ENCODE measurements at regions not wholly inside any gene's neighbourhood (a gene's known extent, or its start where the extent isn't known, plus 50 kb on each side); places are given as distances from the start of the nearest gene placed in this dataset.

GRCh38 chr6:8574749-8575468, 139.6 kb upstream of the SLC35B3 start:
- no peak overlapping the region for H3K9ac ChIP-seq (ENCODE audit: insufficient read depth, low read length, poor library complexity, severe bottlenecking)
- no peaks in the 10 kb centered on the region for H3K27me3 Mint-ChIP-seq (ENCODE audit: low read depth in 3 of 3)
- peaks cover 0 to 11% (median 2%) of the 10 kb centered on the region in 7 donors for H3K9me3 Mint-ChIP-seq
- DNase-seq: no peak
- no peaks in the 10 kb centered on the region for H3K4me1 Mint-ChIP-seq
- no peaks in the 10 kb centered on the region for H3K79me2 ChIP-seq (ENCODE audit: insufficient read depth, low read length)
- H3K27ac ChIP-seq (ENCODE audit: low read depth in 1 of 2, low read length in 2 of 2): no peak overlapping the region
- H3K27ac Mint-ChIP-seq: no peak overlapping the region
- H3K4me3 Mint-ChIP-seq: no peak overlapping the region
- WGBS (ENCODE audit: insufficient coverage): no CpG with 5 or more reads among the region's 6 CpGs
- H3K4me3 ChIP-seq (replicated peaks in 1 of 3; ENCODE audit: low read depth in 2 of 3, low read length in 3 of 3): no peak overlapping the region
- intact Hi-C loops (cut with micrococcal nuclease): no loop called here
- no peaks in the 10 kb centered on the region for H3K36me3 ChIP-seq (replicated peaks in 1 of 2; ENCODE audit: control insufficient read depth in 1 of 2, insufficient read depth in 2 of 2, low read length in 2 of 2)
- H2AFZ ChIP-seq (ENCODE audit: insufficient read depth, low read depth, low read length, poor library complexity, severe bottlenecking): no peak overlapping the region
- no peaks in the 10 kb centered on the region for H3K4me1 ChIP-seq (ENCODE audit: control insufficient read depth in 1 of 2, insufficient read depth in 2 of 2, low read length in 2 of 2)
- H4K20me1 ChIP-seq (ENCODE audit: insufficient read depth, low read length): no peaks in the 10 kb centered on the region
- no peaks in the 10 kb centered on the region for H3K9me3 ChIP-seq (replicated peaks in 1 of 2; ENCODE audit: control insufficient read depth in 1 of 2, insufficient read depth in 1 of 2, low read length in 2 of 2)
- no peaks in the 10 kb centered on the region for H3K27me3 ChIP-seq (ENCODE audit: control insufficient read depth in 2 of 2, insufficient read depth in 2 of 2, low read length in 2 of 2)
- no peak overlapping the region for H3K4me2 ChIP-seq (replicated peaks; ENCODE audit: extremely low read depth, low read length, poor library complexity, severe bottlenecking)
- TF ChIP-seq, protein P1, sequence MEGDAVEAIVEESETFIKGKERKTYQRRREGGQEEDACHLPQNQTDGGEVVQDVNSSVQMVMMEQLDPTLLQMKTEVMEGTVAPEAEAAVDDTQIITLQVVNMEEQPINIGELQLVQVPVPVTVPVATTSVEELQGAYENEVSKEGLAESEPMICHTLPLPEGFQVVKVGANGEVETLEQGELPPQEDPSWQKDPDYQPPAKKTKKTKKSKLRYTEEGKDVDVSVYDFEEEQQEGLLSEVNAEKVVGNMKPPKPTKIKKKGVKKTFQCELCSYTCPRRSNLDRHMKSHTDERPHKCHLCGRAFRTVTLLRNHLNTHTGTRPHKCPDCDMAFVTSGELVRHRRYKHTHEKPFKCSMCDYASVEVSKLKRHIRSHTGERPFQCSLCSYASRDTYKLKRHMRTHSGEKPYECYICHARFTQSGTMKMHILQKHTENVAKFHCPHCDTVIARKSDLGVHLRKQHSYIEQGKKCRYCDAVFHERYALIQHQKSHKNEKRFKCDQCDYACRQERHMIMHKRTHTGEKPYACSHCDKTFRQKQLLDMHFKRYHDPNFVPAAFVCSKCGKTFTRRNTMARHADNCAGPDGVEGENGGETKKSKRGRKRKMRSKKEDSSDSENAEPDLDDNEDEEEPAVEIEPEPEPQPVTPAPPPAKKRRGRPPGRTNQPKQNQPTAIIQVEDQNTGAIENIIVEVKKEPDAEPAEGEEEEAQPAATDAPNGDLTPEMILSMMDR (IDR thresholded peaks at IDR 0.05): no peak
- no peaks in the 10 kb centered on the region for H3K36me3 Mint-ChIP-seq

- WGBS (ENCODE audit: insufficient coverage): no CpG with 5 or more reads among the region's 2 CpGs
- Mint-ChIP-seq H3K4me1 (no peaks in the 10 kb centered on the region), H3K9me3 (peaks cover 0 to 11% (median 2%) of the 10 kb centered on the region in 7 donors), H3K4me3 (no peak overlapping the region), H3K36me3 (no peaks in the 10 kb centered on the region), H3K27me3 (ENCODE audit: low read depth in 3 of 3) (no peaks in the 10 kb centered on the region), H3K27ac (no peak overlapping the region)
- Histone ChIP-seq H3K27me3 (ENCODE audit: control insufficient read depth in 2 of 2, insufficient read depth in 2 of 2, low read length in 2 of 2) (no peaks in the 10 kb centered on the region), H3K9me3 (replicated peaks in 1 of 2; ENCODE audit: control insufficient read depth in 1 of 2, insufficient read depth in 1 of 2, low read length in 2 of 2) (peaks cover 0 to 3% of the 10 kb centered on the region in 2 donors), H3K4me1 (ENCODE audit: control insufficient read depth in 1 of 2, insufficient read depth in 2 of 2, low read length in 2 of 2) (no peaks in the 10 kb centered on the region), H2AFZ (ENCODE audit: insufficient read depth, low read depth, low read length, poor library complexity, severe bottlenecking) (no peak overlapping the region), H3K27ac (ENCODE audit: low read depth in 1 of 2, low read length in 2 of 2) (no peak overlapping the region), H3K9ac (ENCODE audit: insufficient read depth, low read length, poor library complexity, severe bottlenecking) (no peak overlapping the region), H3K36me3 (replicated peaks in 1 of 2; ENCODE audit: control insufficient read depth in 1 of 2, insufficient read depth in 2 of 2, low read length in 2 of 2) (no peaks in the 10 kb centered on the region), H3K79me2 (ENCODE audit: insufficient read depth, low read length) (no peaks in the 10 kb centered on the region), H3K4me3 (replicated peaks in 1 of 3; ENCODE audit: low read depth in 2 of 3, low read length in 3 of 3) (no peak overlapping the region), H4K20me1 (ENCODE audit: insufficient read depth, low read length) (no peaks in the 10 kb centered on the region), H3K4me2 (replicated peaks; ENCODE audit: extremely low read depth, low read length, poor library complexity, severe bottlenecking) (no peak overlapping the region)
- DNase-seq: no peak
- intact Hi-C loops (cut with micrococcal nuclease): no loop called here
- TF ChIP-seq, protein P1 (IDR thresholded peaks at IDR 0.05): no peak
These were observed 139.0 kb upstream of the SLC35B3 start for GRCh38 chr6:8574311-8574710.
